ENCODE measurements at regions not wholly inside any gene's neighbourhood (a gene's known extent, or its start where the extent isn't known, plus 50 kb on each side); places are given as distances from the start of the nearest gene placed in this dataset.

DNA sequence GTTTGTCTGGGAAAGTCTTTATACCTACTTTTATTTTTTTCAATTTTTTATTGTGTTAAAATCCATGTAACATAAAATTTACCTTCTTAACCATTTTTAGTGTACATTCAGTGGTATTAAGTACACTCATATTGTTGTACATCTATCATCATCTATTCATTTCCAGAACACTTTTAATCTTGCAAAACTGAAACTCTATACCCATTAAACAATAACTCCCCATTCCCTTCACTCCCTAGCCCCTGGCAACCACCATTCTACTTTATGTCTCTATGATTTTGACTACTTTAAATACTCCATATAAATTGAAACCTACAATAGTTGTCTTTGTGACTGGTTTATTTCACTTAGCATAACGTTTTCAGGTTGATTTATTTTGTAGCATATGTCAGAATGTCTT is 131.9 kb upstream of the SLC38A2 start:
- DNase-seq (ENCODE audit: low spot score in 2 of 2) = no peak
- no peak for FAIRE-seq

DNA sequence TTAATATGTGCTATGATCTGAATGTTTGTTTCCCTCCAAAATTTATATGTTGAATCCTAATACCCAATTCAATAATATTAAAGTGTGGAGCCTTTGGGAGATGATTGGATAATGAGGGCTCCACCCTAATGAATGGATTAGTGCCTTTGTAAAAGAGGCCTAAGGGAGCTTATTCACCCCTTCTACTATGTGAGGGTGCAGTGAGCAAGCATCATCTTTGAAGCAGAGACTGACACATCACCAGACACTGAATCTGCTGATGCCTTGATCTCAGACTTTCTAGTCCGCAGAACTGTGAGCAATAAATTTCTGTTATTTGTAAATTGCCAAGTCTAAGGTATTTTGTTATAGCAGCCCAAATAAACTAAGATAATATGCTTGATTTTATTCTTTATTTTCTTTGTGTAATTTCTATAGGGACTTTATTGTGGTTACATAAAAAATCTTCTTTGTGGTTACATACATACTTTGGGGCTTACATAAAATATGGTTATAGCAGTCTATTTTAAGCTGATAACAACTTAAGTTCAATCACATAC is 131.1 kb upstream of the SLC38A2 start:
- FAIRE-seq (no peak), DNase-seq (ENCODE audit: low spot score in 2 of 2) (no peak)

DNA sequence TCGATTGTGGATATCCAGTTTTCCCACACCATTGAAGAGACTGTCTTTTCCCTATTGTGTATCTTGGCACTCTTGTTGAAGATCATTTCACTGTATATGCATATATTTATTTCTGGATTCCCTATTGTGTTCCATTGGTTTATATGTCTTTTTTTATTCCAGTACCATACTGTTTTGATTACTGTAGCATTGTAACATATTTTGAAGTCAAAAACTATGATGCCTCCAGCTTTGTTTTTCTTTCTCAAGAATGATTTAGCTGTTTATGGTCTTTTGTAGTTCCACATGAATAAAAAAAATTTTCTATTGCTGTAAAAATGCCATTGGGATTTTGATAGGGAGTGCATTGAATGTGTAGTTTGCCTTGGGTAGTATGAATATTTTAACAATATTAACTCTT is 128.1 kb upstream of the SLC38A2 start:
- no peak for FAIRE-seq
- no peak for DNase-seq (ENCODE audit: low spot score in 2 of 2)

DNA sequence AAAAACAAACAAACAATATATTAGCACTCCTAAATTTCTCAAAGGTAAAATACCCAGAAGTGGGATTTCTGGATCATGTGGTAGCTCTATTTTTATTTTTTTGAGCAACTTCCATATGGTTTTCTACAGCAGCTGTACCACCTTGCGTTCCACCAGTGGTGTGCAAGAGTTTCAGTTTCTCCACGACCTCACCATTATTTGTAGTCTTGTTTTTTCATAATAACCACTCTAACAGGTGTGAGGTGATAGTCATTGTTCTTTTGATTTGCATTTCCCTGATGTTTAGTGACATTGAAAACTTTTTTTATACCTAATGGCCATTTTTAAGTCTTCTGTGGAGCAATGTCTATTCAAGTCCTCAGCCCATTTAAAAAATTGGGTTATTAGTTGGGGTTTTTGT is 127.3 kb upstream of the SLC38A2 start:
- FAIRE-seq (no peak), DNase-seq (ENCODE audit: low spot score in 2 of 2) (no peak)

DNA sequence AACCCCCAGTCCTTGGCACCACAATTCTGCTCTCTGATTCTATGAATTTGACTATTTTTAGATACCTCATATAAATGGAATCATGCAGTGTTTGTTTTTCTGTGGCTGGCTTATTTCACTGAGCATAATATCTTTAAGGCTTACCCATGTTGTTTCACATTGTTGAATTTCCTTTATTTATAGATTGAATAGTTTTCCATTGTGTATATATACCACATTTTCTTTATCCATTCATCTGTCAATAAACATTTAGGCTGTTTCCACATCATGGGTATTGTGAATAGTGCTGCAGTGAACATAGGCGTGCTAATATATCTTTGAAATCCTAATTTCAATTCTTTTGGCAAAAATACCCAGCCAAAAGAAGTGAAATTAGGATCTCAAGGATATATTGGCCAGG is 126.7 kb upstream of the SLC38A2 start:
- DNase-seq (ENCODE audit: low spot score in 2 of 2) (no peak), FAIRE-seq (no peak)

DNA sequence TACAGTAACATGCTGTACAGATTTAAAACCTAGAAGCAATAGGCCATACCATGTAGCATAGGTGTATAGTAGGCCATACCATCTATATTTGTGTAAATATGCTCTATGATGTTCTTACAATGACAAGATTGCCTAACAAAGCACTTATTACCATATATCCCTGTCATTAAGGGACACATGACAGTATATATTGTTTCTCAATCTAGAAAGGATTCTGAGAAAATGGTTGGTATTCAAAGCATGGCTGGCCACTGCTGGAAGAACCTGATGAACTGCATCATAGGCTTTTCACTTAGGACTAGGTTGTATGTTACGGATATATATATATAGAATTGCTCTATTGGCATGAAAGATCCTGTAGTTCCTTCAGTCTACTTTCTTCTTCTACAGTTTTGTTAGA is 125.2 kb upstream of the SLC38A2 start:
- FAIRE-seq = no peak
- DNase-seq (ENCODE audit: low spot score in 2 of 2) = no peak

DNA sequence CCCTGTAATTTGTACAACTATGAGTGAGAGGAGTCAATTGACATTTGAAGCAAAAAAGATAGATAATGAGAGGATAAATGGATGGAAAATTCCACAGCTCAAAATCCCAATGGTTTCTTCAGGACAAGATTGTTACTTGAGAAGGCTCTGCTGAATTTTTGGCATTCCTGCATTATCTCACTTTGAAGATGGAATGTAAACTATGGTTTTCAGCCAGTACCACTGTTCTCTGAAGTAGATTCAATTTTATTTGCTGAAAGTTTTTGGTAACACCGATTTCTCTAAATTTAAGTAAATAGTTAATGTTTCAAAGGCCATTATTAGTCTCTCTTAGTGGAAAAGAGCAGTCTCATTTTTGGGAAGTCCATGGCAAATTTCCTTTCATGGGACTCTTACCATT is 121.9 kb upstream of the SLC38A2 start:
- no peak for DNase-seq (ENCODE audit: low spot score in 2 of 2)
- no peak for FAIRE-seq

DNA sequence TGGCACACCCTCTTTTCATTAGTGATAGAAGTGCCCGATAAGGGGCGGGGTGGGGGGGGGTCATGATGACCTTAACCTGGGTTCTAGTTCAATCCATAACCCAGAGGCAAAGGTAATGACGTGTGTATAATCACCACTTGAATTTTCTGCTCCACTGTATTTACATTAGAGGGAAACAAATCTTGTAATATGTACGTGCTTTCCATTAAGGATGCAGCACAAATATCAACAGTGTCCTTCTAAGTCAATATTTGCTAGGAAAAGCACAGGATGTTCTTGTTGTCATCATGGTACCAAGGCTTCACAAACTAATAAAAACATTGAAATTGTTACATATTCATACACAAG is 121.2 kb upstream of the SLC38A2 start:
- DNase-seq (ENCODE audit: low spot score in 2 of 2) (no peak), FAIRE-seq (no peak)

DNA sequence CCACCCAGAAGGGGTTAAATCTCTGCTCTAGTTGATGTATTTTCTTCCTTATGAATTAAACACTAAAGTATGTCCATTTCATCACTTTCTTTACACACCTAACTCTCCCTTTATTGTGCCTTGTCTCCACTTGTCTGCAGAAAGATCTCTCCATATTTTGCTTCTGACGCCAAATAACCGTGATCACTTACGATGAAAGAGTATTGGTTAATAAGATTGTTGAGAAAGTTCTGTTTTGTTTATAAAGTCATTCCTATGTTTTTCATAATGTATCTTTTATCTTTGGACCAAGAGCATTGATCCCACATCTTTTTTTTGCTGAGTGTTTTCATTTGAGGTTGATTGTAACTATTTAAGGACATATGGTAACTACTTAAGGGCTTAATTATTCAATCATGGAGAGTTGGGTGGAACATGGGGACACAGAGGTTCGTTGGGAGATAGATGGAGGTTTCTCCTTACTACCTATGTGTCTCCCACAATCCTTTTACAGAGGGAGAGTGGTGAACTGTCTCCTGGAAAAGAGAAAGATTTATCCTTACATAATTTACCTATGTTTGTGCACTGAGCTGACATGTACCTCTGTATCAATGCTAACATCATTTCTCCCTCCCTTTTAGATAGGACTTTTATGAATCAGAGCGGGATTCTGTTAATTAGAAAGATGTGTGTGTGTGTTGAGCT is 120.7 kb upstream of the SLC38A2 start:
- DNase-seq (ENCODE audit: low spot score in 2 of 2) (no peak), FAIRE-seq (no peak)

DNA sequence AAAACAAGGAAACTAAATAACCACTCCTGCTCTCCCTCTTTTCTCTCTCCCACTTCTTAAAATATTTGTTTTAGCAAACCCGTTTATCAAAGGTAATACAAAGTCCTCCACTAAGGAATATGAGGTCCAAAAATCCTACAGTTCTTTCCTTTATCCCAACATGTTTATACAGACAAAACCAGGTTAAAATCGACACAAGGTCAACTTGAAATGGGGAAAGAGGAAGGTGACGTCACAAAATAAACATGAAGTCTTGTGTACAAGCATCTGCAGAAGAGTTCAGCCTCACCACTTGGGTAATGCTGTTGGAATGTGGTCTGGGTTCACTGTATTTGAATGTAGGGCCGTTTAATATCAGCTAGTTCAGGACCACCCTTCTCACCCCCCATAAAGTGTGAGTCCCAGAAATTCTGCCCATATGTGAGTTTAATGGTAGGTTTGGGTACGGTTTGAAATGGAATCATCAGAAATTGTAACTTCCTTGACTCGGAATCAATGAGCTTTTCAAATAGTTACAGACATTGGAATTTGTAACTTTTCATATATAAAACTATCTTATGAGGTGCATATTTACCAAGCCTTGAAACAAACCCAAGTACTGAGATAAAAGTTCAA is 120.0 kb upstream of the SLC38A2 start:
- FAIRE-seq = no peak
- DNase-seq (ENCODE audit: low spot score in 2 of 2) = no peak

DNA sequence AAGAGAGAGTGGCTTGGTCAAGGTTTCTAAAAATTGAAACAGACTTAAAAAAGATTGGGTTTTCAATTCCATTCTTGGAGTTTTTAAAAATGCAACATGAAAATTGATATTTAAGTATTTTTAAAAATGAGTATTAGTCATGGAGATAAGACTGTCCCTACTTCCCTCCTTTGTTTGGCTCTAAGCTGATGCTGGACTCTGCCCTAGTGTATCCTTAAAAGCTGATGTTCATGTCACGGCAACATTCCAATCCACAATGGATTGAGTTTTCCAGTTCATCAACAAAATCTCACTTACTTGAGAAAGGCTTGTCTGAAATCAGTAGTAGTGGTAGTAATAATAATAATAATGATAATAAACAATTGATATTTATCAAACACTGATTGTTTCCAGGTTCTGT is 119.0 kb upstream of the SLC38A2 start:
- no peak for DNase-seq (ENCODE audit: low spot score in 2 of 2)
- FAIRE-seq = no peak

DNA sequence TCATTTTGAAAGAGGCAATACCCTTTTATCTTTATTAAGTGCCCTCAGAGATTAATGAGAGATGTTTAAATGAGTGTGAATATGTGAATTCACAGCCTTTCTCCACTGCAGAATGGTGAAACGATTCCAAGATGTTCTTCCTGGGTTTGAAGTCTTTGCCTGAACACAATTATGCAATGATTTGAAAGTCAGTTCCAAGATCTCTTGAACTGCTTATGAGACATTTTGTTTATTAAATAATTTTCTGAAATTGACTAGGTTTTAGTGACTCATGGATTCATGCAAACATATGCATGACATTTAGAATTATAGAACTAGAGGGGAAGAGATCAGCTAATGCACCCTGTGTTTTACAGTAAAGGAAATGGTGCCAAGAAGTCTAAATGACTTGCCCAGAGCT is 118.1 kb upstream of the SLC38A2 start:
- DNase-seq (ENCODE audit: low spot score in 2 of 2) (no peak), FAIRE-seq (no peak)

DNA sequence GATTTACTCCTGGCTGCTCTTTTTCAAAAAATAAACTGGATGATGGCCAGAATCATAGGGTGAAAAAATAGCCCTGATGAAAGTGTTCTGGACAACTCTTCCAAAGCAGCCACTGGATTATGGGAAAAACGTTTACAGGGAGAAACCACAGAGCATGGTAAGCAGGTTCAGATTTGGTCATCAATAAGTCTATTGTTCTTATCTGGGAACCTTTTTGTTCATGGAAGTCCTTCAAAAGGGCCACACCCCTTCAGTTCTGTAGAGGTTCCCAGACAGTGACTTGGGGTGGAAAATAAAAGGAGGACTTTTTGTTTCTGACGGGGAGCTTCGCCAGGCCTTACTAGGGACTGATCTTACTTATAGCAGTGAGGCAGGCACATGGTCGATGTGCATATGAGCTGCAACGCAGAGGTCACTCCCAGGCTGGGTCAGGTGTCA is 117.4 kb upstream of the SLC38A2 start:
- FAIRE-seq (no peak), DNase-seq (ENCODE audit: low spot score in 2 of 2) (no peak)

DNA sequence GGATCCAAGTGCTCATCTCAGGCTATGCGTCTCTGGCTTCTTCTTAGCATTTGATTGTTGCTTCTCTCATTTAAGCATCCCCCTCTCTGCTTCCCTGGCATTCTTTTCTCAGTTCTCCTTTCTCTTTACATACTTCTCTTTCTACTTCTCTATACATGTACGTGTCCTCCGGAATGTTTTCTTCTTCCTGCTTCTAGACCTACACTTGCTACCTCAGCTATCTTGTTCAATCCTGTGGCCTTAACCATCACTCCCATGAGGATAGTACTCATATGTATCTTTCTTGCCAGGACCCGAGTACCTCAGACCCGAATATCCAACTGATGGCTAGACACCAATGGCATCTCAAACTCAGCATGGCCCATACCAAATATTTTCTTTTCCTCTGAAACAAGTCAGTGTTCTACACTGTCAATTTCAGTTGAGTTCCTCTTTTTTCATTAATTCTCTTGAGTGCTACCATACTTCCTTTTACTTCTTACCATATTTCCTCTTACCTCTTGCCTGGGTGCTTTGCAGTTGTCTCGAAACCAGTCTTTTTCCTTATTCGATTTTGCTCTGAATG is 115.1 kb upstream of the SLC38A2 start:
- FAIRE-seq = no peak
- DNase-seq (ENCODE audit: low spot score in 2 of 2) = no peak

DNA sequence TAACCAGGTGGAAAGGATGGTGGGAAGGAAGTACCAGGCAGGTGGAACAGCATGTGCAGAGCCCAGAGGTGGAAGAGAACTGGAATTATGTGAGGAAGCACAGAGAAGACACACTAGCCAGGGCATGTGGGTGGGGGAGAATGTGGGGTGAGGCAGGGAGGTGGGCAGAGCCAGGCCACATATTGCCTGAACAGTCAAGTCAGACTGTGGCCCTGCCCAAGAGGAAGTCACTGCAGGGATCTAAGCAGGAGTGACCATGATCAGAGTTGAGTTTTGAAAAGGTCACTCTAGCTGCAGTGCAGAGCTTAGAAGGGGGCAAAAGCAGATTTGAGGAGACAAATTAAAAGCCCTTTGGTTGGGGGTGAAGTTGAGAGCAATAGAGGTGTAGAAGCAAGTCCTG is 114.0 kb upstream of the SLC38A2 start:
- no peak for FAIRE-seq
- DNase-seq (ENCODE audit: low spot score in 2 of 2) = no peak

DNA sequence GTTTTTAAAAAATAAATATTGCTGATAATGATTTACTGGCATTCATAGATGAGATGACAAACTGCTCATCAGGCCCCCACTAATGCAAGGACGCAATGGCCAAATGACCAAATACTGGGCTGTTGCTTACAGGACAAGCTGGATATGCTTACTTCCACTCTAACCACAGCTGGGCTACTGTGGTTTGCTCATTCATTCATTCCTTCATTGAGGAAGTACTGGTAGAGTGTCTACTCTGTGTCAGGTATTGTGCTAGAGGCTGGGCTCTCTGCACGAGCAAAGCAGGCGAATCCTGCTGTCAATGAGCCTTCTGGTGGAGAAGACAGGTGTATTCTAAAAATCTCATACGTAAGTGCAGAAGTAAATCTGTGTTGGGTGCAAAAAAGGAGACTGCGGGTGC is 113.3 kb upstream of the SLC38A2 start:
- DNase-seq (ENCODE audit: low spot score in 2 of 2) (no peak), FAIRE-seq (no peak)

DNA sequence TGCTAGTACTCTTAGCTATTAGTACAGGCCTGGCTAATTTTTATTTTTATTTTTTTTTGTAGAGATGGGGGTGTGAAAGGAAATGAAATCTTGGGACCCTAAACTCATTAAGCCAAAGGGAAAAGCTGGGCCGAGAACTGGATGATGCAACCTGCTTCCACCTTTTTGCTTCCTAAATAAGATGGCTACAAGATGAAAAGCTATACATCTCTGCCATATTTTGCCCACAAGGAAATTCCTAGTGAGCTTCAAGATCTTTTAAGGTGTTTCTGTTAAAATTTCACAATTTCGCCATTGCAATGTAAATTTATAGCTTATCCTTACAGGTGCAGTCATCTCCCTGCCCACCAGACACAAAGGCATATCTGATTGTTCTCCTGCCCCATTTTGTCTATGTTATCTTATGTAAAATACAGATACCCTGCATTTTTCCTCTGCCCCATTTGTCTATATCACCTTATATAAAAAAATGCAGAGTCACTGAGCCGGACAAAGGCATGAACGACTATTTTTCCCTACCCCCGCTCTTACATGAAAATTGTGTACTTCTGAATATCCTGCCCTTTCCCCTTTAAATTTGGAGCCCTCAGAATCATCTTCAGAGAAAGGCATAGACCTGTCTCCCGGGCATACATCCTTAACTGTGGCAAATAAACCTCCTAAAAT is 112.0 kb upstream of the SLC38A2 start:
- FAIRE-seq (no peak), DNase-seq (ENCODE audit: low spot score in 2 of 2) (no peak)

DNA sequence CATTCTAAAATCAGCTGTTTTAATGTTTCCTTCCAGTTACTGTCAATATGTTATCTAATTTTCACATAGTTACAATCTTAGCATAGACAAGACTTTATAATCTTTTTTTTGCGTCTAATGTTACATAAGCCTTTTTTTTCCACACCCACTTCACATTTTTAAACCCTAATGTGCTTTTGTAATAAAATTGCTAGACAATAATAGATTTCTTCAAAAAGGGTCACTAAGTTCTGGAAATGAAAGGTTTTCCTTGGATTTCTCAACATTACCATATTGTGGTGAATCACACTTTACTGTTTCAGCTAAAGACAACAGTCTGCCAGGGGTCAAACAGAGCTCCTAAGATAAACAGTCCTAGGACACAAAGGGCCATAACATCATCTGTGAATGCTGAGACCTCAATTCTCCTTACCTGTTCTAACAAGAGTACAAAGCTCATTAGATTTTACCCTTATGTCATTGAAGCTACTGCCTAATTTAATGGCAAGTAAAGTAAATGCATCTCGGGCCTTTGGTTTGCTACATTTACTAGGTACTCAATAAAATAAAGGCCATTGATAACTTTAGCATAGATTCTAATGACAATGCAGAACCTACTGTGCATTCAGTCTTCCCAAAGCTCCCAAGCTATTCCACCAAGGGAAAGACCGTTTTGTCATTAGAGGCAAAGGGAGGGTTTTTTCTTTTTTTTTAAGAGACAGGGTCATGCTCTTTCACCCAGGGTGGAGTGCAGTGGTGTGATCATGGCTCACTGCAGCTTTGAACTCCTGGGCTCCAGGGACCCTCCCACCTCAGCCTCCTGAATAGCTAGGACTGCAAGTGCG is 111.2 kb upstream of the SLC38A2 start:
- no peak for FAIRE-seq

DNA sequence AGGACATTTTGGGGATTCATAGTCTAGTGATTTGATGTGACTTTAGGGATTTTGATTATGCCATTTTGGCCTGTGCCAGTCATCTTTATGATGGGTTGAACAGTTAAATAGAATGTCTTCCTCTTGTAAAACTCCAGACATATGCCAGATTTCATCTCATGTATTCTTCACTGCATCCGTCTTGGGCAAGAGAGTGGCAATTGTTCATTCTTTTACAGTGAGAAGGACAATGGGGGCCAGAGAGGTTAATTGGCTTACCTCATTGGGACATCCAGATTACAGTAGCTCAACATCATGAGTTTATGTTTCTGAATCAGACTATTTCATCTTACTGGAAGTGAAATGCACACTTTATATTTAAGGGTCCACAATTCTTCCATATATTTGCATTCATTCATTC is 108.2 kb upstream of the SLC38A2 start:
- no peak for FAIRE-seq
- no peak for DNase-seq (ENCODE audit: low spot score in 2 of 2)

More for the DNA sequence above, 111.2 kb upstream of the SLC38A2 start:
- DNase-seq (ENCODE audit: low spot score in 2 of 2) = no peak

DNA sequence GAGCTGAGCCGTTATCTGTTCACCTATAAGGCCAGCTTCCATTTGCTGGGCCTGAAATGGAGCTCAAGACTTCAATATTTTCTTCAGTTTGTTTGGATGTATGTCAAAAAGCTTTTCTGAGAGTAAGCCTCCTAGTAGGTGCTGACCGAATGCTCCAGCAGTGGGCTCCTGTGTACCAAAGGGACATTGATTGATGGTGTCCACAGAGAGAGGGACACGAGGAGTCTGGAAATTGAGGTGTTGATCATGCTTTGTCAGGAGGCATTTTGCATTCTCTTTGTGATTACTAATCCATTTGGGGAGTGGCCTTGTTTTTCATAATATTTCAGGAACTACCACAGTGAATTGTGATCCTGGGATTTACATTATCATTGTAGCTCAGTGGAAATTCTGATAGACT is 107.7 kb upstream of the SLC38A2 start:
- FAIRE-seq (no peak), DNase-seq (ENCODE audit: low spot score in 2 of 2) (no peak)

DNA sequence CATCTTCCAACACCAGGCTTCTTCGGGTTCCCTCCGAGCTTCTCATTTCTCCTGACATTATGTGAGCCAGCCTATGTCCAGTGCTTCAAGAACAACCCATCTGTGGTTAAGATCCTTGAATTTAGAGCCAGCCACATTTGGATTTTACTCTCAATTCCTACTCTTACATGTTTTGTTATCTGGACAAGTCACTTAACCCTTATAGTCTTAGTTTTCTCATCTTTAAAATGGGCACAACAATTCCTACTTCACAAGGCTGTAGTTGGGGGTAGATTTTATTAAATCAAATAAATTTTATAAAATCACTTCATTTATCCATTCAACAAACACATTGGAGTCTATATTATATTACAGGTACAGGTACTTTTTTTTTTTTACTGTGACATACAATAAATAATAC is 105.5 kb upstream of the SLC38A2 start:
- FAIRE-seq (no peak), DNase-seq (ENCODE audit: low spot score in 2 of 2) (no peak)
